ENCODE measurements at regions not wholly inside any gene's neighbourhood (a gene's known extent, or its start where the extent isn't known, plus 50 kb on each side); places are given as distances from the start of the nearest gene placed in this dataset.

DNA sequence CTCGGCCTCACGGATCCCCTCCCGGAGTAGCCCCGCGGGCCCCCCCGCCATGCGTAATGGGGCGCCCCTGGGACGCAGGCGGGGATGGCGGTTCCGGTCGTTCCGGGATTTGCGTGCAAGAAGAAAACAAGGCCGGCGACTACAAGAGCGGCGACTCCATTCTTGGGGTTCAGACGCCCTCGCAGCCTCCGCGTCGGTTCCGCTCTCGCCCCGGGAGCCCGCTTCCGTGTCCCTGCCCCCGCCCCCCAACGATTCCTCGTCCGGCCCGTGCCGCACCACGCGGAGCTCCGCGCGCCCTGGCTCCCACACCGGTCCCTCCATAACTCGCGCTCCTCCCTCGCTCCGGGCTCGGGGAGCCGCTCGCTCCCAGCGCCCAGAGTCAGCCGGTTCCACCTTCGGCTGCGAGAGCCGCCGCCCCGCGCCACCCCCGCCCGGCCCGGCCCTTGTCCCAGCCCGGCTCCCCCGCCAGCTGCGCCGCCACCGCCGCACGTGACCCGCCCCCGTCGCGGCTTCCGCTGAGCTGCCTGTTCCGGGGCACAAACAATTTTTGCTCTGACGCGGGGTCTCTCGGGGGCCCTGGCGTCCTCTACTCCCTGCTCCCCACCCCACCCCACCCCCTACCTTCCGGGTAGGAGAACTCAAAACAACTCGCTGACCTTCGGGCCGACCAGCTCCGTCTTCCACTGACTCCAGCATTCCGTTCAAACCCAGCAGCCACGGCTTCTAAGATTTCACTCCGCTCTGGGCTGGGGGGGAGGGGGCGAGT lies 78.8 kb upstream of the BCOR start:
- TF ChIP-seq CTCF (IDR thresholded peaks at IDR 0.05) = no peak
- TF ChIP-seq POLR2A (IDR thresholded peaks at IDR 0.05) = no peak

Measured in testis (tissue), 2 donors.